HG02642 (cell line): ENCODE measurements at regions not wholly inside any gene's neighbourhood (a gene's known extent, or its start where the extent isn't known, plus 50 kb on each side); places are given as distances from the start of the nearest gene placed in this dataset.

Experiments
- ATAC-seq: cut with Tn5 transposase; IDR thresholded peaks from one replicate; pipeline ENCODE4 v1.9.1; 2021; ENCODE audit warnings: mild to moderate bottlenecking; ENCODE audit not compliant: unreplicated experiment, poor library complexity

DNA sequence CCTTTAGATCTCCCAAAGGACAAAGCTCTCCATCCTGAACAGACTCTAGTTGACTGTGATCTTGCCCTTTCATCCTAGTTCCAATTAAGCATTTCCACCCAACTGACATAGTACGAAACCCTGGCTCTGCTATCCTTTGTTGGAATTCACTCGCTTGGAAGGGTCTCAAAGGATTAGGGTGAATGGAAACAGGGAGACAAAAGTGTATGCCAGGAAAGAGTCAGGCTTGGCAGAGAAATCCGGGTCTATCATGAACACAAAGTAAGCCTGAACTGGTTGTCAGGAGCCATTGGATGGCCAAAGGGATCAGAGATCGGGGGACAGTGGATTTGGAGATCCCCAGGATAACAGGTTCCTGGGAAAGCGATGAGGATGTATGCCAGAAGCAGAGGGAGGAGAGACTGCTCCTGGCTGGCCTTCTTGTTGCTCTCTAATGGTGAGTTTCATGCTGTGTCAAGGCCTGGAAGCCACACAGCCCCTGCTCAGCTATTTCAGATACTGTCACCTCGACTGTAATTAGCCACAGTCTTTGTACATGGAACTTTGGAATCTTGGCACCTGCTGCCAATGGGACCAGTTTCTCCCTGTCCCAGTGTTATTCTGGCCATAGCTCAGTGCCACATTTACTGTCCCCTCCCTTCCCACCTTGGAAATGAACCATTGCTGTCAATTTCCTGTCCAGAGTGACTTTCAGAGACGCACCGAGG, 1168.7 kb upstream of the AUTS2 start:
- no peak for ATAC-seq

DNA sequence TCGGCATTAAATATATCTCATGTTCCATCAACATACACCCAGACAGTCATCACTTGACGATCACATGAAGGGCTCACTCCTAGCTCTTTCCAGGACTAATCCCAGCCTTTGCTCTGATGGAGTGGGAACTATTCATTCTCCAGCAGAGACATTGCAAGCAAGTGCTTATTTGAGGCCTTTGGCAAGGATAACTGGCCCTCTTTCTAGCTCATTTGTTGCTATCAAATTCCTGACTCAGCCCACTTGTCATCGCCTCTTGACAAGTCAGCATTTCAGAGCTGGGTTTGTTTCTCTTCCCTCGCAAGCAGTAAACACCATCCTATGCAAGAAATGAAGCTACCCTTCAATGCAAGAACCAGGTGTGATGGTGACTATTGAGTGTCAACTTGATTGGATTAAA, 1165.7 kb upstream of the AUTS2 start:
- no peak for ATAC-seq

- ATAC-seq, result no peak
Measured at GRCh38 chr7:68433462-68434070, 1164.7 kb upstream of the AUTS2 start.

GRCh38 chr7:68434857-68435256, 1163.4 kb upstream of the AUTS2 start:
- no peak for ATAC-seq

DNA sequence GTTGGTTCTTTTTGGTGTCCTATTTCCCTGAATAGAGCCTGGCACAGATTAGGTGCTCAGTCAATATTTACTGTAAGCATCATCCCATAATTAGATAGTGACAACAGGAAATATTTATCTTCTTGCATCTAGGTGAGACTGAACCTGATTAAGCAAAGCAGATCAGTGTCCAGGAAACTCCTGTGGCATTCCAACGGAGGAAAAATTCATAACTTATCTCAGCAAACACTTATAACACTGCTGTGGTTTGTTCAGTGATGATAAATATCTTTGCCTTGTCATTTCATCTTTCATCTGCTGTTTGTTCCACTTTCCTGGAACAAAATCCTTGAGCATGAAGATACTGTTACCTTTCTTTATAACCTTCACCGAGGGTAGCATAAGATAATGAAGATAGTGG, 1160.3 kb upstream of the AUTS2 start:
- no peak for ATAC-seq

GRCh38 chr7:68438811-68439210, 1159.5 kb upstream of the AUTS2 start:
- no peak for ATAC-seq

GRCh38 chr7:68439897-68440296, 1158.4 kb upstream of the AUTS2 start:
- no peak for ATAC-seq

GRCh38 chr7:68440866-68441265, 1157.4 kb upstream of the AUTS2 start:
- ATAC-seq, result no peak

- ATAC-seq, result no peak
Measured at GRCh38 chr7:68441645-68442044, 1156.6 kb upstream of the AUTS2 start.

- no peak for ATAC-seq
Measured at GRCh38 chr7:68442931-68443631, 1155.2 kb upstream of the AUTS2 start.

DNA sequence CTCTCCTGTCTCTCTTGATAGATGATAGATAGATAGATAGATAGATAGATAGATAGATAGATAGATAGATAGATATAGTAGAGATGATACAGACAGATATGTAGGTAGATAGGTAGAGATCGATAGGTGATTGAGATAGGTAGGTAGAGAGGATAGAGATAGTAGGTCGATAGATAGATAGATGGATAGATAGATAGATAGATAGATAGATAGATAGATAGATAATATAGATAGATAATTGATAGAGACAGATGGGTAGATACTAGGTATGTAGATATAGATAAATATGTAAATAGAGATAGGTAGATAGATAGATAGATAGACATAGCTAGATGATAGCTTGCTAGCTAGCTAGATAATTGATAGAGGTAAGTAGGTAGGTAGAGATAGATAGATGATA, 1154.2 kb upstream of the AUTS2 start:
- ATAC-seq, result no peak

- no peak for ATAC-seq
Measured at GRCh38 chr7:68444956-68445355, 1153.3 kb upstream of the AUTS2 start.

DNA sequence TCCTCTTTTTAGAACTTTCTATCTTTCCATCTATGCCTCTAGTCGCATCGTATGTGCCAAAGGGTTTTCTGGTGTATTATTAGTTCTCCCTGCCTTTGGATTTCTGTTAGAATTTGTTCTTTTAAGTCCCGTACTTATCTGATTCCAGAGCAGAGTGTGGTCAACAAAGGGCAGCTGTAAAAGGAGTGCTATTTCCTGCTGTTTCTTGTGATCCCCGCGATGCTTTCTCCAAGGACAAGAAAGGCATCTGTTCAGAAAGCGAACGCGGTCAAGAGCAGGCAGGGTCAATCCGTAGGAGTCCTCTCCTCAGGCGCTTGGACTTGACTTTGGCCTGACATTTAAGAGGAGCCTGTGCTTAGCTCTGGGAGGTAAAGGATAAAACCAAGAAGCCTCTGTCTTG, 1152.1 kb upstream of the AUTS2 start:
- ATAC-seq, result no peak

GRCh38 chr7:68449099-68449498, 1149.2 kb upstream of the AUTS2 start:
- ATAC-seq, result no peak

- no peak for ATAC-seq
Measured at GRCh38 chr7:68449816-68450215, 1148.5 kb upstream of the AUTS2 start.

GRCh38 chr7:68454931-68455330, 1143.3 kb upstream of the AUTS2 start:
- no peak for ATAC-seq

GRCh38 chr7:68456469-68456868, 1141.8 kb upstream of the AUTS2 start:
- no peak for ATAC-seq

DNA sequence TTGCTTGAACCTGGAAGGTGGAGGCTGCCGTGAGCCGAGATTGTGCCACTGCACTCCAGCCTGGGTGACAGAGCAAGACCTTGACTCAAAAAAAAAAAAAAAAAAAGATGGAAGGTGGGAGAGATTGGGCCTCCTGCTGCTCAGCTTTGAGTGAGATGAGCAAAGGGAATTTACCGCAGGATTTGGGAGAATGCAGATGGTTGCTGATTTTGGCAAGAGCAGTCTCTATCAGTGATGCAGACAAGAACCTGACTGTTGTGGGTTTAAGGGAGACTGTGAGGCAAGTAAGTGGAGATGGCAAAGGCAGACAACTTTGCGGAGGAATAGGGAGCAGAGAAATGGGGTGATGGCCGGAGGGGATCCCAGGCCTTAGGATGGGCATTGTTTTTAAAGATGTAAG, 1140.8 kb upstream of the AUTS2 start:
- no peak for ATAC-seq

DNA sequence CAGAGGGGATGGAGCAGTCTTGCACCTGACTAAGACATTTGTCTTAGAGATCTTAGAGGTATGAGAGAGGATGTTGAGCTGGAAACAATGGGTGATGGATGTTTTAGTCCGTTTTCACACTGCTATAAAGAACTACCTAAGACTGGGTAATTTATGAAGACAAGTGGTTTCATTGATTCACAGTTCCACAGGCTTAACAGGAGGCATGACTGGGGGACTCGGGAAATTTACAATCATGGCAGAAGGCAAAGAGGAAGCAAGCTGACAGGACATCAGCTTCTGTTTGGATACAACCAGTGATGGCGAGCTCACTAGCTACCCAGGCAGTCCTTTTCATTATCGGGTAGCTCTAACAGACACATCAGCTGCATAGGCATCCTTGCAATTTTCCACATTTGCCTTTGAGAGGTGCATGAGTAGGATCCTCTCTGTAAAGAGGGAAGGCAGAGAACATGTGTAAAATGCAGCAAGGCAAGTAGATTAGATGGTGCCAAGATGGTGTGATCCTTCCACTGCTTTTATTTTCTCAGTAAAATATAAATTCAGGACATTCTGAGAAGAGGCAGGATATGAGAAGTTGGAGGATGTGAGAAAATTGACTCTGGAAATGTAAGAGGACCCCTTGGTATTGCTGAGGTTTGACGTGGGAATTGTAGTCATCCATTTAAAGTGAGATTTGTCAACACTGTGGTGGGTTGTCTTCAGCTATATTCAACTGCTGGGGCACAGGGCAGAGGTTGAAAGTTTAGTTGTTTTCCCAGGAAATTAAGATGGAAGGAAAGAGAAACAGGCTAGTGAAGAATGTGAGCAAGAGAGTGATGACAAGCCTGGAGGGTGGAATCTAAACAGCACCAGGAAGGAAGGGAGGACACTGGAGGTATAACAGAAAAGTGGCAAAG, 1140.0 kb upstream of the AUTS2 start:
- ATAC-seq, result no peak

- no peak for ATAC-seq
Measured at GRCh38 chr7:68461430-68461829, 1136.8 kb upstream of the AUTS2 start.
